OCI-LY7 (cell line): ENCODE measurements at regions not wholly inside any gene's neighbourhood (a gene's known extent, or its start where the extent isn't known, plus 50 kb on each side); places are given as distances from the start of the nearest gene placed in this dataset.

Experiments
- BruUV-seq: library from RNA; stranded (reverse); fragments of 400-500 nt; replicated peaks from 2 replicates; lab custom pipeline; 2021; lab: Mats Ljungman, UMichigan
- CTCF ChIA-PET: fragments of 300-600 bp; sonication (Branson Sonifier 250); formaldehyde crosslinking; loops from one replicate; lab custom pipeline; 2022; ENCODE audit warnings: antibody characterized with exemption; ENCODE audit not compliant: unreplicated experiment; lab: Charles Lee
- POLR2A ChIA-PET: fragments of 300-600 bp; sonication (Branson Sonifier 250); formaldehyde crosslinking; loops from one replicate; lab custom pipeline; 2022; ENCODE audit warnings: antibody characterized with exemption; lab: Charles Lee
- DNase-seq: peaks from one replicate; pipeline ENCODE4 v3.0.0-alpha.2; 2015; ENCODE audit warnings: low spot score
- H2AFZ ChIP-seq: fragments of 200-600 bp; sonication (generic), shearing (Covaris generic); 2 replicates; pipeline ENCODE4 v1.6.1; 2014; ENCODE audit warnings: mild to moderate bottlenecking, antibody characterized with exemption, low read length, moderate library complexity
- H3K27ac ChIP-seq: fragments of 200-600 bp; sonication (generic); 2 replicates; pipeline ENCODE4 v1.5.1; 2014; ENCODE audit warnings: mixed run types, low read depth, mild to moderate bottlenecking, moderate library complexity, low read length, inconsistent platforms; ENCODE audit not compliant: poor library complexity, severe bottlenecking
- H3K36me3 ChIP-seq: fragments of 200-600 bp; sonication (generic); 2 replicates; pipeline ENCODE4 v1.6.1; 2014; ENCODE audit warnings: mild to moderate bottlenecking, antibody characterized with exemption, low read length, moderate library complexity, mixed read lengths; ENCODE audit not compliant: insufficient read depth
- H3K4me1 ChIP-seq: fragments of 200-600 bp; sonication (generic); 2 replicates; pipeline ENCODE4 v1.5.1; 2014; ENCODE audit warnings: mild to moderate bottlenecking, low read length; ENCODE audit not compliant: insufficient read depth, poor library complexity, severe bottlenecking
- H3K4me2 ChIP-seq: fragments of 200-600 bp; sonication (generic); 2 replicates; pipeline ENCODE4 v1.6.1; 2014; ENCODE audit warnings: mild to moderate bottlenecking, low read length
- H3K4me3 ChIP-seq: fragments of 200-600 bp; sonication (generic); 2 replicates; pipeline ENCODE4 v1.5.1; 2014; ENCODE audit warnings: mild to moderate bottlenecking, low read depth, low read length; ENCODE audit not compliant: poor library complexity, severe bottlenecking
- H3K79me2 ChIP-seq: fragments of 200-600 bp; sonication (generic); 2 replicates; pipeline ENCODE4 v1.6.1; 2016; ENCODE audit warnings: low read depth, mild to moderate bottlenecking, low read length, moderate library complexity, mixed read lengths; ENCODE audit not compliant: insufficient read depth
- H3K9me2 ChIP-seq: fragments of 200-600 bp; sonication (generic); 2 replicates; pipeline ENCODE4 v1.6.1; 2016; ENCODE audit warnings: mild to moderate bottlenecking, low read length, mixed read lengths; ENCODE audit not compliant: insufficient read depth
- H3K9me3 ChIP-seq: fragments of 200-600 bp; sonication (generic); 2 replicates; pipeline ENCODE4 v1.6.1; 2014; ENCODE audit warnings: mild to moderate bottlenecking, mixed run types, low read length, mixed read lengths
- H4K20me1 ChIP-seq: fragments of 200-600 bp; sonication (generic); 2 replicates; pipeline ENCODE4 v1.6.1; 2014; ENCODE audit warnings: mild to moderate bottlenecking, antibody characterized with exemption, low read length, moderate library complexity, mixed read lengths; ENCODE audit not compliant: insufficient read depth
- CTCF ChIP-seq: fragments of 200-600 bp; sonication (generic); conservative IDR thresholded peaks from 2 replicates; pipeline ENCODE4 v1.5.1; 2014; ENCODE audit warnings: mild to moderate bottlenecking, antibody characterized with exemption, low read length, moderate library complexity, mixed read lengths
- EZH2phosphoT487 ChIP-seq: fragments of 200-600 bp; sonication (generic); IDR thresholded peaks from 2 replicates; pipeline ENCODE4 v1.6.1; 2018; ENCODE audit warnings: low read depth, borderline replicate concordance, mild to moderate bottlenecking, mixed run types, antibody characterized with exemption, low read length, moderate library complexity, mixed read lengths
- intact Hi-C: fragments of 100-400 bp; cut with micrococcal nuclease; formaldehyde crosslinking; loops from one replicate; pipeline ENCODE4 v1.10.0; 2022; ENCODE audit not compliant: unreplicated experiment

- no peaks in the 10 kb centered on the region for H3K36me3 ChIP-seq
- no peak for TF ChIP-seq EZH2phosphoT487
- TF ChIP-seq CTCF, result 0 out of 2 replicates have a peak, but pooled peaks have one; percentile 25
- no peak for DNase-seq
- no peak overlapping the region for H3K4me2 ChIP-seq
- no peak overlapping the region for H3K4me3 ChIP-seq
- no TSS peak for BruUV-seq
- H3K9me2 ChIP-seq, result no peaks in the 10 kb centered on the region
- no peaks in the 10 kb centered on the region for H3K9me3 ChIP-seq
- H2AFZ ChIP-seq, result no peak overlapping the region
- H3K4me1 ChIP-seq, result no peaks in the 10 kb centered on the region
- ChIA-PET CTCF (no interaction called here), POLR2A (interaction anchor here (0.7 kb wide), 1 partner anchor 87 kb away, joined by 3 read pairs; no protein-coding TSS in a partner anchor)
- intact Hi-C loops, result no loop called here
- no peaks in the 10 kb centered on the region for H4K20me1 ChIP-seq
- no peak overlapping the region for H3K27ac ChIP-seq
- H3K79me2 ChIP-seq, result no peaks in the 10 kb centered on the region
These were observed 234.7 kb downstream of the TTC32 start for GRCh38 chr2:19667085-19667484.

- TF ChIP-seq EZH2phosphoT487 (no peak), CTCF (no peak)
- Histone ChIP-seq H3K79me2 (no peaks in the 10 kb centered on the region), H2AFZ (no peak overlapping the region), H3K9me2 (no peaks in the 10 kb centered on the region), H4K20me1 (no peaks in the 10 kb centered on the region), H3K36me3 (no peaks in the 10 kb centered on the region), H3K4me1 (no peaks in the 10 kb centered on the region), H3K27ac (no peak overlapping the region), H3K4me3 (no peak overlapping the region), H3K4me2 (no peak overlapping the region), H3K9me3 (no peaks in the 10 kb centered on the region)
- POLR2A ChIA-PET, result no interaction called here
- BruUV-seq, result no TSS peak
- CTCF ChIA-PET, result no interaction called here
- DNase-seq, result no peak
- intact Hi-C loops, result no loop called here
These were observed 237.1 kb downstream of the TTC32 start for GRCh38 chr2:19664646-19665045.

GRCh38 chr2:19659024-19659792 is 242.6 kb downstream of the TTC32 start:
- no peak for DNase-seq
- Histone ChIP-seq H2AFZ (no peak overlapping the region), H3K79me2 (no peaks in the 10 kb centered on the region), H4K20me1 (no peaks in the 10 kb centered on the region), H3K36me3 (no peaks in the 10 kb centered on the region), H3K4me1 (no peaks in the 10 kb centered on the region), H3K9me2 (no peaks in the 10 kb centered on the region), H3K4me2 (no peak overlapping the region), H3K4me3 (no peak overlapping the region), H3K9me3 (no peaks in the 10 kb centered on the region), H3K27ac (no peak overlapping the region)
- ChIA-PET POLR2A (interaction anchor here (0.9 kb wide), 1 partner anchor 12 kb away, joined by 3 read pairs; no protein-coding TSS in a partner anchor), CTCF (no interaction called here)
- BruUV-seq, result no TSS peak
- TF ChIP-seq CTCF, result no peak
- intact Hi-C loops, result no loop called here
